GM18517 (cell line): ENCODE measurements at regions not wholly inside any gene's neighbourhood (a gene's known extent, or its start where the extent isn't known, plus 50 kb on each side); places are given as distances from the start of the nearest gene placed in this dataset.

Source experiments
- ATAC-seq: cut with Tn5 transposase; IDR thresholded peaks from one replicate; pipeline ENCODE4 v1.9.1; 2021; ENCODE audit warnings: mild to moderate bottlenecking, moderate library complexity; ENCODE audit not compliant: unreplicated experiment

GRCh38 chr6:130547723-130548122 is 181.9 kb downstream of the TMEM200A start:
- ATAC-seq: no peak

- ATAC-seq: no peak
These were observed 191.8 kb downstream of the TMEM200A start for GRCh38 chr6:130557481-130558112.

GRCh38 chr6:130558131-130558530 is 192.3 kb downstream of the TMEM200A start:
- no peak for ATAC-seq

- no peak for ATAC-seq
These were observed 193.3 kb downstream of the TMEM200A start for GRCh38 chr6:130559166-130559565.

GRCh38 chr6:130560231-130560630 is 194.4 kb downstream of the TMEM200A start:
- ATAC-seq: no peak

GRCh38 chr6:130561159-130561558 is 195.3 kb downstream of the TMEM200A start:
- ATAC-seq: peak; percentile 54

- ATAC-seq: no peak
These were observed 199.9 kb downstream of the TMEM200A start for GRCh38 chr6:130565696-130566095.

- no peak for ATAC-seq
These were observed 208.3 kb downstream of the TMEM200A start for GRCh38 chr6:130574146-130574545.

GRCh38 chr6:130575557-130575956 is 209.7 kb downstream of the TMEM200A start:
- no peak for ATAC-seq

GRCh38 chr6:130575971-130576370 is 210.2 kb downstream of the TMEM200A start:
- ATAC-seq: peak; percentile 100

GRCh38 chr6:130577178-130577919 is 211.5 kb downstream of the TMEM200A start:
- ATAC-seq: no peak

- ATAC-seq: no peak
These were observed 212.9 kb downstream of the TMEM200A start for GRCh38 chr6:130578713-130579112.

- no peak for ATAC-seq
These were observed 217.5 kb downstream of the TMEM200A start for GRCh38 chr6:130583268-130583667.

GRCh38 chr6:130585587-130585986 is 219.8 kb downstream of the TMEM200A start:
- no peak for ATAC-seq

- no peak for ATAC-seq
These were observed 222.1 kb downstream of the TMEM200A start for GRCh38 chr6:130587778-130588520.

- ATAC-seq: no peak
These were observed 227.4 kb downstream of the TMEM200A start for GRCh38 chr6:130593200-130593599.

GRCh38 chr6:130593948-130594347 is 228.1 kb downstream of the TMEM200A start:
- no peak for ATAC-seq

GRCh38 chr6:130598021-130598989 is 228.9 kb upstream of the SMLR1 start:
- no peak for ATAC-seq

- ATAC-seq: no peak
These were observed 226.3 kb upstream of the SMLR1 start for GRCh38 chr6:130600880-130601341.

GRCh38 chr6:130602151-130602770 is 224.9 kb upstream of the SMLR1 start:
- ATAC-seq: no peak
